PC-9 (cell line): ENCODE measurements at regions not wholly inside any gene's neighbourhood (a gene's known extent, or its start where the extent isn't known, plus 50 kb on each side); places are given as distances from the start of the nearest gene placed in this dataset.

ENCODE experiments used
- BruUV-seq: library from RNA; stranded (reverse); fragments of 400-500 nt; replicated peaks from 2 replicates; lab custom pipeline; 2021; lab: Mats Ljungman, UMichigan
- CTCF ChIA-PET: fragments of 300-600 bp; sonication (Branson Sonifier 250); formaldehyde crosslinking; loops from one replicate; lab custom pipeline; 2022; ENCODE audit warnings: antibody characterized with exemption; lab: Charles Lee
- POLR2A ChIA-PET: fragments of 300-600 bp; sonication (Branson Sonifier 250); formaldehyde crosslinking; loops from one replicate; lab custom pipeline; 2022; ENCODE audit warnings: antibody characterized with exemption; ENCODE audit not compliant: unreplicated experiment; lab: Charles Lee
- DNase-seq, 2 experiments: peaks; one replicate each; pipeline versions ENCODE4 v3.0.0 to v3.0.0-alpha.2; 2015 to 2022; ENCODE audit warnings: mixed read lengths in 1 of 2
- H2AFZ ChIP-seq: fragments of 200-600 bp; sonication (generic); 2 replicates; pipeline ENCODE4 v1.8.1; 2017; ENCODE audit warnings: antibody characterized with exemption
- H3F3A ChIP-seq: fragments of 200-600 bp; sonication (generic); 2 replicates; pipeline ENCODE4 v1.8.1; 2017; ENCODE audit warnings: antibody characterized with exemption, mild to moderate bottlenecking, low read depth; ENCODE audit not compliant: insufficient read depth
- H3K27ac ChIP-seq: fragments of 200-600 bp; sonication (generic); 2 replicates; pipeline ENCODE4 v1.6.1; 2016; ENCODE audit warnings: mixed run types
- H3K27me3 ChIP-seq: fragments of 200-600 bp; sonication (generic); 2 replicates; pipeline ENCODE4 v1.6.1; 2016; ENCODE audit warnings: low read depth, mixed run types; ENCODE audit not compliant: insufficient read depth
- H3K36me3 ChIP-seq: fragments of 200-600 bp; sonication (generic); 2 replicates; pipeline ENCODE4 v1.6.1; 2016; ENCODE audit warnings: low read depth, mixed run types
- H3K4me1 ChIP-seq: fragments of 200-600 bp; sonication (generic); replicated peaks from 2 replicates; pipeline ENCODE4 v1.6.1; 2016; ENCODE audit warnings: mixed run types; ENCODE audit not compliant: insufficient read depth
- H3K4me2 ChIP-seq: fragments of 200-600 bp; sonication (generic); 2 replicates; pipeline ENCODE4 v1.6.1; 2017; ENCODE audit warnings: mixed run types
- H3K4me3 ChIP-seq: fragments of 200-600 bp; sonication (generic); 2 replicates; pipeline ENCODE4 v1.6.1; 2016; ENCODE audit warnings: mixed run types
- H3K79me2 ChIP-seq: fragments of 200-600 bp; sonication (generic); 2 replicates; pipeline ENCODE4 v1.6.1; 2017; ENCODE audit warnings: low read depth, mixed run types
- H3K9me2 ChIP-seq: fragments of 200-600 bp; sonication (generic); 2 replicates; pipeline ENCODE4 v1.8.1; 2017; ENCODE audit warnings: mild to moderate bottlenecking; ENCODE audit not compliant: insufficient read depth
- H3K9me3 ChIP-seq: fragments of 200-600 bp; sonication (generic); 2 replicates; pipeline ENCODE4 v1.8.1; 2016; ENCODE audit warnings: low read depth; ENCODE audit not compliant: insufficient read depth
- H4K20me1 ChIP-seq: fragments of 200-600 bp; sonication (generic); 2 replicates; pipeline ENCODE4 v1.8.1; 2017; ENCODE audit not compliant: insufficient read depth
- CTCF ChIP-seq: fragments of 200-600 bp; sonication (generic); conservative IDR thresholded peaks from 2 replicates; pipeline ENCODE4 v1.6.1; 2017; ENCODE audit warnings: mixed run types, antibody characterized with exemption, mild to moderate bottlenecking, moderate library complexity
- EZH2 ChIP-seq: fragments of 200-600 bp; sonication (generic); IDR thresholded peaks from 2 replicates; pipeline ENCODE4 v1.8.0; 2017; ENCODE audit warnings: antibody characterized with exemption, low read depth
- intact Hi-C: fragments of 100-400 bp; cut with micrococcal nuclease; formaldehyde crosslinking; loops from one replicate; pipeline ENCODE4 v1.10.0; 2022; ENCODE audit not compliant: unreplicated experiment

GRCh38 chr1:212549503-212550017 lies 59.0 kb upstream of the ATF3 start:
- H3K36me3 ChIP-seq, result no peaks in the 10 kb centered on the region
- H3K9me2 ChIP-seq, result no peaks in the 10 kb centered on the region
- no peak for DNase-seq
- no peaks in the 10 kb centered on the region for H3K27me3 ChIP-seq
- POLR2A ChIA-PET, result no interaction called here
- no peak overlapping the region for H2AFZ ChIP-seq
- CTCF ChIA-PET, result interaction anchor here (0.5 kb wide), 1 partner anchor 57 kb away, joined by 3 read pairs; no protein-coding TSS in a partner anchor
- H3K79me2 ChIP-seq, result no peaks in the 10 kb centered on the region
- H3K27ac ChIP-seq, result no peak overlapping the region
- intact Hi-C loops, result no loop called here
- no peaks in the 10 kb centered on the region for H3K4me1 ChIP-seq
- peaks cover 3% of the 10 kb centered on the region; the same call in 1 of the 2 replicates for H3F3A ChIP-seq
- no TSS peak for BruUV-seq
- no peaks in the 10 kb centered on the region for H3K9me3 ChIP-seq
- no peak overlapping the region for H3K4me3 ChIP-seq
- TF ChIP-seq CTCF (no peak), EZH2 (no peak)
- H4K20me1 ChIP-seq, result no peaks in the 10 kb centered on the region
- no peak overlapping the region for H3K4me2 ChIP-seq

- ChIA-PET CTCF (no interaction called here), POLR2A (no interaction called here)
- no peak for TF ChIP-seq CTCF
- no peak for TF ChIP-seq EZH2
These were observed 56.6 kb upstream of the ATF3 start for GRCh38 chr1:212551929-212552328.

GRCh38 chr1:212553676-212554075 lies 54.9 kb upstream of the ATF3 start:
- Histone ChIP-seq H3K4me3 (no peak overlapping the region), H3K9me3 (no peaks in the 10 kb centered on the region), H2AFZ (no peak overlapping the region), H3K36me3 (no peaks in the 10 kb centered on the region), H3K9me2 (no peaks in the 10 kb centered on the region), H3K79me2 (no peaks in the 10 kb centered on the region), H3K27ac (no peak overlapping the region), H3K4me1 (no peaks in the 10 kb centered on the region), H3F3A (peaks cover 13% of the 10 kb centered on the region; the same call in 1 of the 2 replicates), H3K4me2 (no peak overlapping the region), H3K27me3 (no peaks in the 10 kb centered on the region), H4K20me1 (no peaks in the 10 kb centered on the region)
- BruUV-seq, result no TSS peak
- TF ChIP-seq EZH2 (no peak), CTCF (no peak)
- ChIA-PET POLR2A (no interaction called here), CTCF (interaction anchor here (0.7 kb wide), 1 partner anchor 27 kb away, joined by 3 read pairs; no protein-coding TSS in a partner anchor)
- intact Hi-C loops, result no loop called here
- no peak for DNase-seq

More at GRCh38 chr1:212551929-212552328, 56.6 kb upstream of the ATF3 start:
- no peak overlapping the region for H3K4me2 ChIP-seq
- no peaks in the 10 kb centered on the region for H3K27me3 ChIP-seq
- peaks cover 3% of the 10 kb centered on the region; the same call in 1 of the 2 replicates for H3F3A ChIP-seq
- H3K36me3 ChIP-seq, result no peaks in the 10 kb centered on the region
- intact Hi-C loops, result no loop called here
- H3K27ac ChIP-seq, result no peak overlapping the region
- no peaks in the 10 kb centered on the region for H4K20me1 ChIP-seq
- no peak overlapping the region for H3K4me3 ChIP-seq
- BruUV-seq, result no TSS peak
- H3K4me1 ChIP-seq, result no peaks in the 10 kb centered on the region
- H3K79me2 ChIP-seq, result no peaks in the 10 kb centered on the region
- H3K9me2 ChIP-seq, result no peaks in the 10 kb centered on the region
- no peak overlapping the region for H2AFZ ChIP-seq
- H3K9me3 ChIP-seq, result no peaks in the 10 kb centered on the region
- no peak for DNase-seq
